ENCODE measurements at regions not wholly inside any gene's neighbourhood (a gene's known extent, or its start where the extent isn't known, plus 50 kb on each side); places are given as distances from the start of the nearest gene placed in this dataset.

DNA sequence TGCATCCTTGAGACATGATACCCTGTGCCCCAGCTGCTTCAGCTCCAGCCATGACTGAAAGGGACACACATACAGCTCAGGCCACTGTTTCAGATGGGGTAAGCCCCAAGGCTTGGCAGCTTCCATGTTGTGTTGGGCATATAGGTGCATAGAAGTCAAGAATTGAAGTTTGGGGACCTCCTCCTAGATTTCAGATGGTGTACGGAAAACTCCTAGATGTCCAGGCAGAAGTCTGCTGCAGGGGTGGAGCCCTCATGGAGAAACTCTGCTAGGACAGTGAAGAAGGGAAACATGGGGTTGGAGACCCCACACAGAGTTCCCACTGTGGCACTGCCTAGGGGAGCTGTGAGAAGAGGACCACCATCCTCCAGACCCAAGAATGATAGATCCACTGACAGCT is 1379.0 kb upstream of the MAP3K7 start:
- TF ChIP-seq, protein P1, sequence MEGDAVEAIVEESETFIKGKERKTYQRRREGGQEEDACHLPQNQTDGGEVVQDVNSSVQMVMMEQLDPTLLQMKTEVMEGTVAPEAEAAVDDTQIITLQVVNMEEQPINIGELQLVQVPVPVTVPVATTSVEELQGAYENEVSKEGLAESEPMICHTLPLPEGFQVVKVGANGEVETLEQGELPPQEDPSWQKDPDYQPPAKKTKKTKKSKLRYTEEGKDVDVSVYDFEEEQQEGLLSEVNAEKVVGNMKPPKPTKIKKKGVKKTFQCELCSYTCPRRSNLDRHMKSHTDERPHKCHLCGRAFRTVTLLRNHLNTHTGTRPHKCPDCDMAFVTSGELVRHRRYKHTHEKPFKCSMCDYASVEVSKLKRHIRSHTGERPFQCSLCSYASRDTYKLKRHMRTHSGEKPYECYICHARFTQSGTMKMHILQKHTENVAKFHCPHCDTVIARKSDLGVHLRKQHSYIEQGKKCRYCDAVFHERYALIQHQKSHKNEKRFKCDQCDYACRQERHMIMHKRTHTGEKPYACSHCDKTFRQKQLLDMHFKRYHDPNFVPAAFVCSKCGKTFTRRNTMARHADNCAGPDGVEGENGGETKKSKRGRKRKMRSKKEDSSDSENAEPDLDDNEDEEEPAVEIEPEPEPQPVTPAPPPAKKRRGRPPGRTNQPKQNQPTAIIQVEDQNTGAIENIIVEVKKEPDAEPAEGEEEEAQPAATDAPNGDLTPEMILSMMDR (conservative IDR thresholded peaks at IDR 0.05; ENCODE audit: low read length): no peak
- H3K4me3 ChIP-seq (ENCODE audit: low read length): no peak overlapping the region
- no peak for DNase-seq (ENCODE audit: low read depth)

DNA sequence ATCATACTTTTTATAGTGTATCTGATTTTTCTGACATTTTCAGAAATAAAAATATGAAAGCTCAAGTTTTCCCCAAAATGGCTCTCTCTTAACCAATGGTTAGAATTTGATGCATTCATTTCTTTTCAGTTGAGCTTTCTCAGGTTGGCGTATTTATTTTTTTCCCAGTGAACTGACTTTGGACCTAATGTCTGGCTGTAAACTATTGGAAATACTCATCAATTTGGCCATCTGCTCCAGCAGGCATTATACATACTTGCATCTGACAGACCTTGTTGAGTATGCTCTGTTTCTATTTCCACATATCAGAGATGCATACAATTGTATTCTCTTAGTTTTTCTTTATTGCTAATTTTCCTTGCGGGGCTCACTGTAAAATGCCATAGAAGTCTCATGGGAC is 1374.8 kb upstream of the MAP3K7 start:
- TF ChIP-seq, protein P1 (conservative IDR thresholded peaks at IDR 0.05; ENCODE audit: low read length): no peak
- no peak for DNase-seq (ENCODE audit: low read depth)
- H3K4me3 ChIP-seq (ENCODE audit: low read length): no peak overlapping the region

DNA sequence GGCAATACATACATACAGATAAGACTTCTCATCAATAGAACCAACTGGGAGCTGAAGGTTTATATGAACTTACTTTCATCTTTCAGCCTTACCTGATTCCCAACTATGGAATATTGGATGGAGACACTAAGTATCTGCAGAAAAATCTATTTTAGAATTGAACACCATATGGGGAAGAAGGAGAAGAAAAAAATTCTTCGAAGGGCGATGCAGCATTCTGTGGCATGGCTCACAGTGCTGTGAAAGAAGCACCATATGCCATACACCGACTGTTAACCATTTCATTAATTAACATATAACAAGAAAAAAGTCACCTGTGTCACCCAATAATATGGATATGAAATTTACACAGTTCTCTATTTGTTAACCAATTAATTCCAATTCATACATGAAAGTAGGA is 1374.4 kb upstream of the MAP3K7 start:
- no peak for DNase-seq (ENCODE audit: low read depth)
- H3K4me3 ChIP-seq (ENCODE audit: low read length): no peak overlapping the region
- TF ChIP-seq, protein P1 (conservative IDR thresholded peaks at IDR 0.05; ENCODE audit: low read length): no peak

DNA sequence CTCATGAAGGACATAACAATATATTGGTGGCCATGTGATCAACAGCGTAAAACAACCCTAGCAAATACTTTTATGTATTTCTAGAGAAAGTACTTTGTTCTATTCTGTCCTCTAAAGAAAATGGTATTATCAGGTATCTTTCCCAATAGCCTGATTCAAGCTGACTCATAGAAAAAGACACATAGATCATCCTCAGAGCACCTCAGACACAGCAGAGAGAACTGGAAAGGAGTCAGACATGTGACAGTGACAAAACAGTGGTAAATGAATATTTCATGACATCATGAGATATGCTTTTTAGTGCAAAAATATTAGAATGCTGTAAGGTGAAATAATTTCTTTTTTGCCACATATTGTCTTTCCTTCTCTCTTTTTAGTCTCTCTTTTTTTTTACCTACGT is 1355.0 kb upstream of the MAP3K7 start:
- TF ChIP-seq, protein P1 (conservative IDR thresholded peaks at IDR 0.05; ENCODE audit: low read length): no peak

DNA sequence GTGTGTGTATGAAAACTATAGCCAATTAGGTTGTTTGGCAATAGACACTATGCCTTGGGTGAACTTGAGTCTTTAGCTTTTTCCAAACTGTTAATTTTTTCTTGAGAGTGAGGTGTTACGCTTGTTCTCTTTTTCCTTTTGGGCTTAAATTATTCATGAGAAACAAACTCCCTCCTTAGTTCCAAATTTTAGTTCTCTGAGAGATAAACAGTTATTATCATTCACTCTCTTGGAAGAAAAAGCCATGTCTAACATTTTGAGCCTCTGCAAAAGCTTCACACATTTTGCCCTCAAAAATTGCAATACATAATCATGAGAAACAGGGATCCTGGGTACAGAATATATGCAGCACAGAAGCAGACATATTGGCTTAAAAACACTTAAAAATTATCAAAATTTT is 1353.9 kb upstream of the MAP3K7 start:
- TF ChIP-seq, protein P1 (conservative IDR thresholded peaks at IDR 0.05; ENCODE audit: low read length): no peak
- no peak for DNase-seq (ENCODE audit: low read depth)
- H3K4me3 ChIP-seq (ENCODE audit: low read length): no peak overlapping the region

More for the DNA sequence above, 1355.0 kb upstream of the MAP3K7 start:
- DNase-seq (ENCODE audit: low read depth): no peak
- no peak overlapping the region for H3K4me3 ChIP-seq (ENCODE audit: low read length)

DNA sequence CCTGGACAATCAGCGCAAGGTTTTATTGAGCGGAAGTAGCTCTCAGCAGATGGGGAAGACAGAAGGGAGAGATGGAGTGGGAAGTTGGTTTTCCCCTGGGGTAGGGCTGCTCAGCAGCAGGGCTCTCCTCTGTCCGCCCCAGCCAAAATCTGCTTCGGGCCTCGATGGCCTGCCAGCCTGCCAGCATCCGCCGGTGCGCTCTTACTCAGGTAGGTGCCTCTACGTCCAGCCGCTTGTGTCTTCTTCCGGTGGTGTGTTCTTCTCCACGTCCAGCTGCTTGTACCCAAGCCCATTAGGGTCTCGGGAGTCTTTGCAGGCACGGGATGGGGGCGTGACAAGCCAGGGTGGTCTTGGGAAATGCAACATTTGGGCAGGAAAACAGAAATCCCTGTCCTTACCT is 1340.0 kb upstream of the MAP3K7 start:
- TF ChIP-seq, protein P1 (conservative IDR thresholded peaks at IDR 0.05; ENCODE audit: low read length): no peak
- H3K4me3 ChIP-seq (ENCODE audit: low read length): no peak overlapping the region
- no peak for DNase-seq (ENCODE audit: low read depth)

DNA sequence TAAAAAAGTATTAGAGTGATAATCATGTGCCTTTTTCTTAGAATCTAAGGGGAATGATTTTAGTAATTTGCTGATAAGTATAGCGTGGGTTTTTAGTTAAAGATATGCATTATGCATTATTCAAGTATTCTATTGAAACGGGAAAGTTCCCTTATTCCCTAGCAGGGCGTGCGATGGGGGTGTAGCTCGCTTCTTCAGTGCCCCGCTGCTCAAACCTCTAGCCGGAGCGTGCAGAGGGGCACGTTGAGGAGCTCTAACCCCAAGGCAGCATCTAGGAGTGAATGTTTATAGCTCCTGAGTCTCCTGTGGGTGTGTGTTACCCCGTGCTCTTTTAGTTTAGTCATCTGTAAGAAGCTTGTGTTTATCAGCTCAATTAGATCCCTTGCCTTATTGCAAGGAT is 1339.5 kb upstream of the MAP3K7 start:
- no peak overlapping the region for H3K4me3 ChIP-seq (ENCODE audit: low read length)
- DNase-seq (ENCODE audit: low read depth): no peak
- TF ChIP-seq, protein P1 (conservative IDR thresholded peaks at IDR 0.05; ENCODE audit: low read length): no peak
